Myocyte (in vitro differentiated cells): ENCODE measurements at regions not wholly inside any gene's neighbourhood (a gene's known extent, or its start where the extent isn't known, plus 50 kb on each side); places are given as distances from the start of the nearest gene placed in this dataset.
"Not testable (repeated sequence)": the region's sequence is repeated elsewhere in the genome, so short reads cannot be mapped to it uniquely, and the experiment has no call there.

Source experiments
- DNase-seq: peaks from one replicate; pipeline ENCODE4 v3.0.0-alpha.2; 2012; ENCODE audit warnings: low read depth

DNA sequence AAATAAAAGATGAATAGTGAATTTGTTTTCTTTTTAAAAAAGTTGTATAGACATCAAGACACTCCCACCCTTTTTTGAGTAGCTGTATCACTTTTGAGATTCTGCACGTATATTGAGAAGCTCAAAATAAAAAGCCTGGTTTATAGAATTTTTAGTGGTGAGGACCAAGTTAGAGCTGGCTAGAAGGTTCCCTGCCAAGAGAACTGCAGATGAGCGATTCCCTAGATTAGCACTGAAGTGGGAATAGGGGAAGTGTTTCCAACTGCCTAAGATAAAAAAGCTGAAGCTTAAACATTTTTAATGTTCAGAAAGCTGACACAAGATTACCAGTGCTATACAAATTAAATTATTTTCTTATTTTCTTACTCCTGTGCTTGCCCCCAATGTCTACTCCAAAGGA is 135.7 kb upstream of the TMEM229A start:
- no peak for DNase-seq

DNA sequence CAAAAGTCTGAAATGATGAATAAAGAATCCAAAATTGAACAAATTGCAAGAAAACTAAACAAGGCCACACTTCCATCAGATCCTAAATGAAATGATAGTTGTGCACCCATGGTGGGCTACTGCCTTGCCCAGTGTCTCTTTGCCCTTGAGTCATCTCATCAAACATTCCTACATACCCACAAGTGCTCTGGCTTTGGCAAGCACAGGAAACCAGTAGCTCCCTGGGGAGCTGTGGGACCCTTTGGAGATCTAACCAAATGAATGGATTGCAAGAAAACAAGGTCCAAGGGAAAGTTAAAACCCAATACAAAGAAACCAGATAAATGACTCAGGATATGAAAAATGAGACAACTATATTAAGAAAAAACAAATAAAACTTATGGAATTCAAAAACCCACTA is 129.8 kb upstream of the TMEM229A start:
- DNase-seq: no peak

DNA sequence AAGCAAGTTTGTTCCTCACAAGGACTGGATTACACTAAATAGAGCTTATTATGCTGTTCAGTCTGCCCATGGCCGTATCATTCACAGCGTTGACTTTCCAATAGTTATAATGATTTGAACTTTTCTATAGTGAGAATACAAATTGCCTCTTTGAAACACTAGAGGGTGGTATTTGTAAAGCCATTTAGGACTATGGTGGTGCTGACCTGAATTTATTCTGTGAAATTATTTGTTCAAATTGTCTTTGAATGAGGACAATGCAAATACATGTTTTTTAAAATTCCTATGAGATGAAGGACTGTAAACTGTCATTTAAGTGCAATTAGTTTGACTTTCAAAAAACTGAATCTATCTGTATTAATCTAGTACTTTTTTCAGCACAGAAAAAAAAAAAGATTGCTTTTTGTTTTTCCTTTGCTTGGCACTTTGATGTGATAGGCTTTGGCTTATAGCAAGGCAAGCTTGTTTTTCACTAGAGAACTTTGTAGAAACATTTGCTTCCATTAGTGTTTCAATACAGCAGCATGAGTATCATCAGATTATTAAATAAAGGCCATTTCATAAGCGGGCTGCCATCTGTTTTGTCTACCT is 122.7 kb upstream of the TMEM229A start:
- peak; percentile 21 for DNase-seq

DNA sequence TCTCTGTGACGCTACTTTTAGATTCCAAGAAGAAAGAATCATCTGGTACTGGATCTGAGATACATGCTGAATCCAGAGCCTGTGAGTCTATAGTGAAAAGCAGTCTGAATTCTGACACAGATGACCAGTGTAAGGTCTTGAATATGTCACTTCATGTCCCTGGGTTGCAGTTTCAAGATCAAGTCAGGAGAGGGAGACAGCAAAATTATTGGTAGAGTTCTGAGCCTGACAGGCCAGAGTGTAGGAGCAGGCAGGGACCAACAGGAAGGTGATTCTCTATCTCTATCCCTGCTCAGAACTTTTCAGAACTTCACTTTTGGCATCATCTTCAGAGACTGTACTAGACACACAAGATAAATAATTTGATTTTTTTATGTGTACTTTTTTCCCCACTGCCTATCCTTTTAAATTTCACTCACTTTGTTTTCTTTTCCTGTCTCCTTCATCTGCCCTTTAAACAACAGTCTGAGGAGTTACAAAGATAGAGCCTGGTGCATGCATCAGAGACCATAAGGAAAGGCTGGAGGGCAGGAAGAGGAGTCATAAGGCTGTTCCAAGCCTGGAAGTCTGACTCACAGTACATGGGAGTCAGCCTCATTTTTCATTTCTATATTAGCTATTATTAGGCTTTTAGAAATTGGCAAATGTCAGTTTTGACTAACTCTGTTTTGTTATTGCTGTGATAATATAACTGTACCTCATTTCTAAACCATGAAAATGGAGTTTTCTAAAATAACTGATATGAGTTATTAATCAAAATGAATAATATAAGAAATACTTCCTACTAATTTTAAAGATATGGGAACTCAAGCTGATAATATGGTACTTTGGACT is 120.2 kb upstream of the TMEM229A start:
- DNase-seq: peak; percentile 29

DNA sequence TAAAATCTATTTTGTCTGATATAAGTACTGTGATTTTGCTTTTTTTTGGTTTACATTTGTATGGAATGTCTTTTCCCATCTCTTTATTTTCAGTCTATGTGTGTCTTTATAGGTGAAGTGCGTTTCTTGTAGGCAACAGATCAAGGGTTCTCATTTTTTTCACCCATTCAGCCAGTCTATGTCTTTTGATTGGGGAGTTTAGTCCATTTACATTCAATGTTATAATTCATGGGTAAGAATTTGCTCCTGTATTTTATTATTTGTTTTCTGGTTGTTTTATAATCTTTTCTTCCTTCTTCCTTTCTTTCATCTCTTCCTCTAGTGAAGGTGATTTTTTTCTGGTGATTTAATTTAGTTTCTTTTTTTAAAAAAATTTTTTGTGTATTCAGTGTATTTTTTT is 104.8 kb upstream of the TMEM229A start:
- no peak for DNase-seq

DNA sequence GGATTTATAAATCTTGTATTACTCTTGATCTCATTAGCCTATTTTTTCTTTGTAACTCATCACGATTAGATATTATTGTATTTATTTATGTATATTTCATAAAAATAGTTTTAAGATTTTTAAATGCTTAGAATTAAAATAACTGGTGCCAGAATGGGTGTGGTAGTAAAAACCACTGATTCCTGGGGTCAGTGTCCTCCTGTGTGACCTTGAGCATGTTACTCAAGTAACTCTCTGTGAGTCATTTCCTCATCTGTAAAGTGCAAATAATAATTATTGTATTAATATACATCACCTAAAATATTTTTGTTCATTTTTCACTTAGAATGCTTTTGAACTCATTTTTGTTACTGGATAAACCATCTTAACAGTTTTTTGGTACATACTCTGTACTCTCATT is 91.3 kb upstream of the TMEM229A start:
- no peak for DNase-seq

DNA sequence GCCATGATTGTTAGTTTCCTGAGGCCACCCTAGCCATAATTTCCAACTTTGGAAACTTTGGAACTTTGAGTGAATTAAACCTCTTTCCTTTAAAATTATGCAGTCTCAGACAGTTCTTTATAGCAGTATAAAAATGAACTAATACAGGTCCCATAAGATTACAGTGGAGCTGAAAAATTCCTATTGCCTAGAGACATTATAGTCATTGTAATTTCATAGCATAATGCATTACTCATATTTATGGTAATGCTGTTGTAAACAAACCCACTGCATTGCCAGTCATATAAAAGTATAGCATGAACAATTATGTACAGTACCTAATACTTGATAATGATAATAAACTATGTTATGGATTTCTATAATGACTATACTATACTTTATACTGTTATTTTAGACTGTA is 88.0 kb upstream of the TMEM229A start:
- no peak for DNase-seq

DNA sequence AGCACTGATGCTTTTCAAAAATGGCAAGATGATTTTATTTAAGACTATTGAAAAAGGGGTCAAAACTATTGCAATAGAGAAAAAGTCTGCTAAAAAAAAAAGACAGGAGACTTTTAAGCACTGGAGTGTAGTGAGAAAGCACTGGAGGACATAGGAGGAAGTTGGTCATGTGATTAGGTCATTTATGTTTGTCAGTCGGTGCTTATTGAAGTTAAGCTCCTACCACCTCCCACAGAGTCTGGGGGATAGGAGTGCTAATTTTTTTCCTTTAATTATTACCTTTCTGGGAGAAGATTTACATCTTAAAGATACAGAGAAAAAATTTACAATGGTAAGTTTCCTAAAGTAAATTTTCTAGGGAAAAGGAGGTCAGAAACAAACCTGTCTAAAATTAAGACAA is 80.2 kb upstream of the TMEM229A start:
- DNase-seq: no peak

DNA sequence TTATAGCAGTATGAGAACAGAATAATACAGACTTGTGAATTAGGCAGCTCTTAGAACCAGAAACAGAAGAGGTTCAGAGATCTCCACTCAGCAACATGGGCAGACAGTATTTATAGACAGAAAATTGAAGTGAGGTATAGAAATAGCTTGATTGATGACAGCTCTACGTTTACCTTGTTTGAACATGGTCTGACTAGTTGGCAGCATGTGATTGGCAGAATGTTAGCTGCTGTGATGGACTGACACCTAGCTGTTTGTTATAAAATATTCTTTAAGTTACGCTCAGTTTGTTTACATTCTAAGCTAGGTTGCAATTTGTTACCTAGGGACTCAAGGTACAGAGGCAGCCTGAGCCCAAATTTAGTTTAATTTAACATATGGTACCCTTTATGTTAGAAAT is 73.7 kb upstream of the TMEM229A start:
- no peak for DNase-seq

DNA sequence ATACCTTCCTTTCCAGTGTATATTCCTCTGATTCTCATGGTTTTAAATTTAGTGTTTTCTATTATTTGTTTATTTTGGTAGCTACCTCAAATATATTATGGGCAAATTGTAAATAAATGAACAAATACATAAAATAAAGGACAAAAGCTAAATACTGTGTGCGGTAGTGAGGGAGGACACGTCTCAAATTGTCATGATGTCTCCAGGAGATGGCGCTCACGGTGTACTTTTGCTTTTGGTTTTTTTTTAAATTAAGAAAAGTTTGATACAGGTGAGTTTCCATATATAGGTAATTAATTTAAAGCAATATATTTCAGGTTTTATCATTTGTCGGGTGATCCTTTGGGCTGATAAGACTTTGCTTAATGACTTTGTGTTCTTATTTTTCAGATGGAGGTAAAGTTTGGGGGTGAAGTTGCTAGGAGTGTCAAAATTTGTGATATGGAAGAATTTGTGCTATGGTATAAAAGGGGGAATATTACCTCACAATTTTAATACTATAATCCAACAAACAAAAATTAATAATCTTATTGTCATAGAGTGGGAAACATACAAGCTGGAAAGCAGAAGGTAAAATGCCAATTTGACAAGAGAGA is 68.4 kb upstream of the TMEM229A start:
- DNase-seq: no peak

DNA sequence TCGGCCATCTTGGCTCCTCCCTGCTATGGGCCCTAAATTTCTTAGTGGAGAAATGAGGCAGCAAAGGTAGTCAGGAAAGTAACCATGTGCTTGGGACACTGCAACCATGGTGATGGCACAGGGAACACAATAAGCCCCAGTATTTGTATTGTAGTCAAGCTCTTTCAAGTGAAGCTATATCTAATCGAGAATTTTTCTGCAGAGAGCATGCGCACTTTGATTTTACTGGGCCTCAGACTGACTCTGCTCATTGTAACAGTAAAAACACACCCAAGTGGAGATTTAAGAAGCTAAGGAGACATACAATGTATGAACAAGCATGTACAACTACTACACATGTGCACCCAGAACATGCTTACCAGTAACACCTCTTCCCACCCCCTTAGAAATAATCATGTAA is 67.3 kb upstream of the TMEM229A start:
- no peak for DNase-seq

DNA sequence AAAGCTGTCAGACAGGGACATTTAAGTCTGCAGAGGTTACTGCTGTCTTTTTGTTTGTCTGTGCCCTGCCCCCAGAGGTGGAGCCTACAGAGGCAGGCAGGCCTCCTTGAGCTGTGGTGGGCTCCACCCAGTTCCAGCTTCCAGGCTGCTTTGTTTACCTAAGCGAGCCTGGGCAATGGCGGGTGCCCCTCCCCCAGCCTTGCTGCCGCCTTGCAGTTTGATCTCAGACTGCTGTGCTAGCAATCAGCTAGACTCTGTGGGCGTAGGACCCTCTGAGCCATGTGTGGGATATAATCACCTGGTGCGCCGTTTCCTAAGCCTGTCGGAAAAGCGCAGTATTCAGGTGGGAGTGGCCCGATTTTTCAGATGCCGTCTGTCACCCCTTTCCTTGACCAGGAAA is 66.7 kb upstream of the TMEM229A start:
- DNase-seq: not testable (repeated sequence)

DNA sequence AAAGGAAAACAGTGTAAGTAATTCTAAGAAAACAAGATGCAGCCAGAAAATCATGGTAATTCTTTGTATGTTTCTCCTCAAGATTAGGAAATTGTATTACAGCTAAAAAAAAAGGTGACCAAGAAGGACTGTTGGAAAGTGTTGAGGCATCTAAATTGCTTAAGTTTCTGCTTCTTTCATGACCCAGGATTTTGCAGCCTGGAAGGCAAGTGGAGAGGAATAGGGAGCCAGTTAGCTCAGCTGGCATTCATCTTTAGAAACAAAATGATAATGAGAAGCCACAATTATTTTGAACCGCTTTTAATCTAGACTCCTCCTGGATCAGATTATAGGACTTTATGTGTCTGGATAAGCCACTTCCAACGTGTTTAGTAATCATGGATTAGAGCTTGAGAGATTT is 56.8 kb upstream of the TMEM229A start:
- DNase-seq: no peak

DNA sequence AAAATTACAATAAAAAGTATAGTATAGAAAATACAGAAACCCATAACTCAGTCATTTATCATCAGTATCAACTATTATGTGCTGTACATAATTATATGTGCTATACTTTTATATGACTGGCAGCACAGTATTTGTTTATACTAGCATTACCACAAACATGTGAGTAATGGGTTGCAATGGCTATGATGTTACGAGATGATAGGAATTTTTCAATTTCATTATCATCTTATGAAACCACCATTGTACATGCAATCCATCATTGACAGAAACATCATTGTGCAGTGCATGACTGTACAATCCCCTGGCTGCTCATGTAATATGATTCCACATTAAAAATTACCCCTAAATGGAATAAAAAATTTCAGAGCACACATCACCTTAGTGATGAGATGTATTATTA is 55.7 kb upstream of the TMEM229A start:
- no peak for DNase-seq

DNA sequence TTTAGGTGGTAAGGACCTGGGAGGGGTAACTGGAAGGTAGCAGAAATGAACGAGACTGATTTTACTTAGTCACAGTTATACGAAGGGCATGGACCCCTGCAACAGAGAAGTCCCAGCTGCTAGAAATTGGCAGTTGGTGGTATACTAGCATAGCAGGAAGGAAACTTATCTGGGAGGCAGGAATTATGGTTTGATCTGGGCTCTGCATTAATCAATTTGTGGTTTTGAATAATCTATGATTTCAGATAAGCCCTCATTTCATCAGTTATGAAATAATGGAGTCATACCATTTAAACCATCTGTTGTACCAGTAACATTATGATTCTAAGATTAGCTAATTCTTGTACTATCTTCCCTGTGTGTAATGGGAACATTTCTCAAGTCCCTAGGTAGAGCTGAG is 54.0 kb upstream of the TMEM229A start:
- no peak for DNase-seq

DNA sequence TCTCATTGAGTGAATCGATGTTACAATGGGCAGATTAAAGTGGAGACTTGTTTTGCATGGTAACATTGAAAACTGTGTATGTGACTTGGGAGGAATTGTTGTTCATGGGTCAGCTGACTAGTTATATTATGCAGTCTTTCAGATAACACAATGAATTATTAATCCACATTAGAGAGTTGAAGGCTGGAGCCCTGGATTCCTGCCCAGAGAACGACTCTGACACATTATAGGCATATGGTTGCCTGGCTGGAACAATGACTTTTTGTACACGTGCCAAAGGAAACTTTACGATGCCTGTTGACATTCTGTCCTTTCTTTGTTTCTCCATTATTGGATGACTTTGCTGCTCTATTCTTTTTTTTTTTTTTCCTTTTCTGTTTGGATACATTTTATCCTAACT is 52.3 kb upstream of the TMEM229A start:
- DNase-seq: no peak

DNA sequence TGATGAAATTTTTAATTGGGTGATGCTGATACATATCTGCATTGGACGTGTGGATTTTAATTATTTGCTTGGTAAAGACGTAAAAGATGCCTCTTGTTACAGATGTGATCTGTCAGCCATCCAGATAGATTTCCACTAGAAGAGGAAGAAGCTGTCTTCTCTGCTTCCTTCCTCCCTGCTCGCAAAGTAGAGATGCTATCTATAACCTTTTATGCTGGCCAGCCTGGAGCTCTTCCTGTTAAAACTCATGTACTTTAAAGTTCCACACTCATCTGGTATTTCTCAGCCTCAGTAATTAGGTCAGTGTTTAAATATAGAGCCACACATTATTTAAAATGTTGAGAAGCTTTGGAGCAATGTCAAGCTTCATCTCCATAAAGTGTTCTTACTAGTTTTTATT is 51.2 kb upstream of the TMEM229A start:
- no peak for DNase-seq
